Loucy (cell line): ENCODE measurements at regions not wholly inside any gene's neighbourhood (a gene's known extent, or its start where the extent isn't known, plus 50 kb on each side); places are given as distances from the start of the nearest gene placed in this dataset.

Experiments used
- H2AFZ ChIP-seq: fragments of 200-600 bp; sonication (generic); 2 replicates; pipeline ENCODE4 v1.6.0; 2016; ENCODE audit warnings: antibody characterized with exemption, mild to moderate bottlenecking, low read length, moderate library complexity
- H3F3A ChIP-seq: fragments of 200-600 bp; 2 replicates; pipeline ENCODE4 v1.6.0; 2016; ENCODE audit warnings: antibody characterized with exemption, low read depth, mild to moderate bottlenecking
- H3K27me3 ChIP-seq: fragments of 200-600 bp; sonication (generic); 2 replicates; pipeline ENCODE4 v1.6.1; 2014; ENCODE audit warnings: low read length, mild to moderate bottlenecking; ENCODE audit not compliant: insufficient read depth, poor library complexity, severe bottlenecking
- H3K36me3 ChIP-seq: fragments of 200-600 bp; sonication (generic); 2 replicates; pipeline ENCODE4 v1.6.1; 2016; ENCODE audit warnings: low read length; ENCODE audit not compliant: insufficient read depth
- H3K4me1 ChIP-seq: fragments of 200-600 bp; sonication (generic); 2 replicates; pipeline ENCODE4 v1.5.1; 2014; ENCODE audit warnings: low read length, mild to moderate bottlenecking; ENCODE audit not compliant: insufficient read depth, poor library complexity, severe bottlenecking
- H3K4me2 ChIP-seq: fragments of 200-600 bp; sonication (generic); 2 replicates; pipeline ENCODE4 v1.6.0; 2014; ENCODE audit warnings: antibody characterized with exemption, low read length, low read depth, mild to moderate bottlenecking; ENCODE audit not compliant: poor library complexity, severe bottlenecking
- H3K4me3 ChIP-seq: fragments of 200-600 bp; sonication (generic); 2 replicates; pipeline ENCODE4 v1.5.1; 2014; ENCODE audit warnings: low read length, mild to moderate bottlenecking, mixed read lengths; ENCODE audit not compliant: poor library complexity, severe bottlenecking
- H3K79me2 ChIP-seq: fragments of 200-600 bp; sonication (generic); 2 replicates; pipeline ENCODE4 v1.6.1; 2014; ENCODE audit warnings: low read length; ENCODE audit not compliant: insufficient read depth
- H3K9ac ChIP-seq: fragments of 200-600 bp; sonication (generic); 2 replicates; pipeline ENCODE4 v1.6.0; 2014; ENCODE audit warnings: mild to moderate bottlenecking, low read depth, low read length, moderate library complexity; ENCODE audit not compliant: poor library complexity, severe bottlenecking
- H3K9me2 ChIP-seq: fragments of 200-600 bp; sonication (generic); replicated peaks from 2 replicates; pipeline ENCODE4 v1.6.1; 2016; ENCODE audit warnings: low read depth, low read length, mixed read lengths
- H3K9me3 ChIP-seq: fragments of 200-600 bp; sonication (generic); 2 replicates; pipeline ENCODE4 v1.6.1; 2014; ENCODE audit warnings: mild to moderate bottlenecking, antibody characterized with exemption, low read length, low read depth; ENCODE audit not compliant: insufficient read depth
- H4K20me1 ChIP-seq: fragments of 200-600 bp; sonication (generic); 2 replicates; pipeline ENCODE4 v1.6.0; 2014; ENCODE audit warnings: antibody characterized with exemption, low read length, mild to moderate bottlenecking; ENCODE audit not compliant: insufficient read depth, poor library complexity, severe bottlenecking
- CTCF ChIP-seq: fragments of 200-600 bp; sonication (generic); conservative IDR thresholded peaks from 2 replicates; pipeline ENCODE4 v1.5.1; 2014; ENCODE audit warnings: mild to moderate bottlenecking, antibody characterized with exemption, low read length
- EZH2phosphoT487 ChIP-seq: fragments of 200-600 bp; IDR thresholded peaks from 2 replicates; pipeline ENCODE4 v1.6.1; 2018; ENCODE audit warnings: antibody characterized with exemption, mild to moderate bottlenecking, moderate library complexity, borderline replicate concordance

- Histone ChIP-seq H3K9me3 (peaks cover 22% of the 10 kb centered on the region), H3K4me3 (no peak overlapping the region), H3K4me2 (no peak overlapping the region), H2AFZ (no peak overlapping the region), H3F3A (0 out of 2 replicates have a peak, but pooled peaks cover 3% of the 10 kb centered on the region), H4K20me1 (no peaks in the 10 kb centered on the region), H3K4me1 (peaks cover 34% of the 10 kb centered on the region), H3K36me3 (no peaks in the 10 kb centered on the region), H3K9me2 (no peaks in the 10 kb centered on the region), H3K9ac (no peak overlapping the region), H3K79me2 (no peaks in the 10 kb centered on the region), H3K27me3 (no peaks in the 10 kb centered on the region)
- no peak for TF ChIP-seq CTCF
- TF ChIP-seq EZH2phosphoT487, result no peak
These were observed 100.3 kb upstream of the SGIP1 start for GRCh38 chr1:66433611-66434010.

- Histone ChIP-seq H3K79me2 (no peaks in the 10 kb centered on the region), H3K4me2 (no peak overlapping the region), H3K4me1 (peaks cover 39% of the 10 kb centered on the region), H3K27me3 (no peaks in the 10 kb centered on the region), H3K9me3 (peaks cover 22% of the 10 kb centered on the region), H3K9ac (no peak overlapping the region), H3K9me2 (no peaks in the 10 kb centered on the region), H4K20me1 (no peaks in the 10 kb centered on the region), H3K36me3 (no peaks in the 10 kb centered on the region), H3F3A (0 out of 2 replicates have a peak, but pooled peaks cover 3% of the 10 kb centered on the region), H3K4me3 (no peak overlapping the region), H2AFZ (no peak overlapping the region)
- TF ChIP-seq EZH2phosphoT487 (no peak), CTCF (no peak)
These were observed 99.9 kb upstream of the SGIP1 start for GRCh38 chr1:66434096-66434495.

- Histone ChIP-seq H3K36me3 (no peaks in the 10 kb centered on the region), H3K4me3 (no peak overlapping the region), H3K9ac (no peak overlapping the region), H2AFZ (no peak overlapping the region), H4K20me1 (no peaks in the 10 kb centered on the region), H3F3A (0 out of 2 replicates have a peak, but pooled peaks cover 3% of the 10 kb centered on the region), H3K9me3 (peaks cover 11% of the 10 kb centered on the region), H3K79me2 (no peaks in the 10 kb centered on the region), H3K27me3 (no peaks in the 10 kb centered on the region), H3K4me2 (no peak overlapping the region), H3K4me1 (peaks cover 50% of the 10 kb centered on the region), H3K9me2 (no peaks in the 10 kb centered on the region)
- TF ChIP-seq EZH2phosphoT487, result no peak
- TF ChIP-seq CTCF, result no peak
These were observed 98.4 kb upstream of the SGIP1 start for GRCh38 chr1:66435541-66435940.
